SK-N-SH treated with all-trans-retinoic acid at 6 μM for 48 hours (cell line): ENCODE measurements at regions not wholly inside any gene's neighbourhood (a gene's known extent, or its start where the extent isn't known, plus 50 kb on each side); places are given as distances from the start of the nearest gene placed in this dataset.

Source experiments
- ATAC-seq: fragments of 200-7000 bp; cut with Tn5 transposase; 3 replicates; pipeline ENCODE4 v1.9.1; 2020; ENCODE audit warnings: mild to moderate bottlenecking, moderate library complexity
- CREB5 ChIP-seq: fragments of 250-450 bp; sonication (Bioruptor Pico); IDR thresholded peaks from 2 replicates; pipeline ENCODE4 v1.5.1; 2020; ENCODE audit warnings: low read depth, mild to moderate bottlenecking, moderate library complexity
- ESRRG ChIP-seq: fragments of 250-450 bp; sonication (Bioruptor Pico); IDR thresholded peaks from 2 replicates; pipeline ENCODE4 v1.6.1; 2021; ENCODE audit warnings: mild to moderate bottlenecking
- GLIS3 ChIP-seq: fragments of 250-450 bp; sonication (Bioruptor Pico); IDR thresholded peaks from 2 replicates; pipeline ENCODE4 v1.5.0; 2020; ENCODE audit warnings: mild to moderate bottlenecking, moderate library complexity
- ISL1 ChIP-seq: fragments of 250-450 bp; sonication (Bioruptor Pico); IDR thresholded peaks from 2 replicates; pipeline ENCODE4 v2.1.2; 2022; ENCODE audit warnings: mild to moderate bottlenecking, moderate library complexity
- OSR1 ChIP-seq: fragments of 250-450 bp; sonication (Bioruptor Pico); IDR thresholded peaks from 2 replicates; pipeline ENCODE4 v1.8.0; 2022; ENCODE audit warnings: moderate library complexity, mild to moderate bottlenecking, inconsistent platforms
- PPARA ChIP-seq: fragments of 250-450 bp; sonication (Bioruptor Pico); IDR thresholded peaks from 2 replicates; pipeline ENCODE4 v1.5.0; 2020; ENCODE audit warnings: mild to moderate bottlenecking, borderline replicate concordance
- RARB ChIP-seq: fragments of 250-450 bp; sonication (Bioruptor Pico); IDR thresholded peaks from 2 replicates; pipeline ENCODE4 v1.8.0; 2021; ENCODE audit warnings: mild to moderate bottlenecking, moderate library complexity
- SNAI2 ChIP-seq: fragments of 250-450 bp; sonication (Bioruptor Pico); IDR thresholded peaks from 2 replicates; pipeline ENCODE4 v1.5.0; 2020; ENCODE audit warnings: mild to moderate bottlenecking, moderate library complexity
- TSHZ2 ChIP-seq: fragments of 250-450 bp; sonication (Bioruptor Pico); IDR thresholded peaks from 2 replicates; pipeline ENCODE4 v1.5.0; 2020; ENCODE audit warnings: mild to moderate bottlenecking, moderate library complexity
- ZC3H10 ChIP-seq: fragments of 250-450 bp; sonication (Bioruptor Pico); IDR thresholded peaks from 2 replicates; pipeline ENCODE4 v1.5.1; 2021; ENCODE audit warnings: mild to moderate bottlenecking, moderate library complexity
- ZFP3 ChIP-seq: fragments of 250-450 bp; sonication (Bioruptor Pico); IDR thresholded peaks from 2 replicates; pipeline ENCODE4 v1.5.0; 2020; ENCODE audit warnings: mild to moderate bottlenecking, moderate library complexity
- ZNF565 ChIP-seq: fragments of 450-650 bp; formaldehyde crosslinking; conservative IDR thresholded peaks from 2 replicates; pipeline ENCODE4 v1.5.0; 2020; ENCODE audit warnings: low read depth, mild to moderate bottlenecking, moderate library complexity
- ZNF70 ChIP-seq: fragments of 450-650 bp; formaldehyde crosslinking; IDR thresholded peaks from 2 replicates; pipeline ENCODE4 v1.5.0; 2020; ENCODE audit warnings: mild to moderate bottlenecking, moderate library complexity
- ZNF8 ChIP-seq: fragments of 450-650 bp; formaldehyde crosslinking; IDR thresholded peaks from 2 replicates; pipeline ENCODE4 v1.5.0; 2020; ENCODE audit warnings: mild to moderate bottlenecking, moderate library complexity
- TF ChIP-seq, protein P1 (sequence below): fragments of 250-450 bp; sonication (Bioruptor Pico); IDR thresholded peaks from 2 replicates; pipeline ENCODE4 v1.8.0; 2020; ENCODE audit warnings: mild to moderate bottlenecking, moderate library complexity, borderline replicate concordance
- TF ChIP-seq, protein P2 (sequence below): fragments of 250-450 bp; sonication (Bioruptor Pico); IDR thresholded peaks from 2 replicates; pipeline ENCODE4 v1.8.0; 2021; ENCODE audit warnings: low read depth, mild to moderate bottlenecking, moderate library complexity, borderline replicate concordance

DNA sequence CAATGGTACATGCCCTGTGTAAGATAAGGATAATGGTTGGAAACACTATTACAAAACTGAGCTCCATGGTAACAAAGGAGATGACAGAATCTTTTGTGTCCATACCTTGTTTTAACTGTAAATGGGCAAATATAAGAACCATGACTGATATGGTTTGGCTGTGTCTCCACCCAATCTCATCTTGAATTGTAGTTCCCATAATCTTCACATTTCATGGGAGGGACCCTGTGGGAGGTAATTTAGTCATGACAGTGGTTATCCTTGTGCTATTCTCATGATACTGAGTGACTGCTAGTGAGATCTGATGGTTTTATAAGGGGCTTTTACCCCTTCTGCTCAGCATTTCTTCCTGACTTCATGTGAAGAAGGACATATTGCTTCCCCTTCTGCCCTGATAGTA lies 211.7 kb upstream of the RGPD4 start:
- TF ChIP-seq RARB (CRISPR knock-in tag): no peak
- TF ChIP-seq, protein P1, sequence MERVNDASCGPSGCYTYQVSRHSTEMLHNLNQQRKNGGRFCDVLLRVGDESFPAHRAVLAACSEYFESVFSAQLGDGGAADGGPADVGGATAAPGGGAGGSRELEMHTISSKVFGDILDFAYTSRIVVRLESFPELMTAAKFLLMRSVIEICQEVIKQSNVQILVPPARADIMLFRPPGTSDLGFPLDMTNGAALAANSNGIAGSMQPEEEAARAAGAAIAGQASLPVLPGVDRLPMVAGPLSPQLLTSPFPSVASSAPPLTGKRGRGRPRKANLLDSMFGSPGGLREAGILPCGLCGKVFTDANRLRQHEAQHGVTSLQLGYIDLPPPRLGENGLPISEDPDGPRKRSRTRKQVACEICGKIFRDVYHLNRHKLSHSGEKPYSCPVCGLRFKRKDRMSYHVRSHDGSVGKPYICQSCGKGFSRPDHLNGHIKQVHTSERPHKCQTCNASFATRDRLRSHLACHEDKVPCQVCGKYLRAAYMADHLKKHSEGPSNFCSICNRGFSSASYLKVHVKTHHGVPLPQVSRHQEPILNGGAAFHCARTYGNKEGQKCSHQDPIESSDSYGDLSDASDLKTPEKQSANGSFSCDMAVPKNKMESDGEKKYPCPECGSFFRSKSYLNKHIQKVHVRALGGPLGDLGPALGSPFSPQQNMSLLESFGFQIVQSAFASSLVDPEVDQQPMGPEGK (CRISPR knock-in tag): no peak
- TF ChIP-seq PPARA (CRISPR knock-in tag): no peak
- no peak for TF ChIP-seq ZFP3 (CRISPR knock-in tag)
- no peak for TF ChIP-seq TSHZ2
- TF ChIP-seq GLIS3 (CRISPR knock-in tag): no peak
- no peak for TF ChIP-seq SNAI2
- no peak for TF ChIP-seq ZC3H10 (CRISPR knock-in tag)
- TF ChIP-seq OSR1 (CRISPR knock-in tag): no peak
- no peak for ATAC-seq

- no peak for TF ChIP-seq ESRRG (CRISPR knock-in tag)
- ATAC-seq: no peak
These were observed 207.9 kb upstream of the RGPD4 start for GRCh38 chr2:107618769-107619168.

DNA sequence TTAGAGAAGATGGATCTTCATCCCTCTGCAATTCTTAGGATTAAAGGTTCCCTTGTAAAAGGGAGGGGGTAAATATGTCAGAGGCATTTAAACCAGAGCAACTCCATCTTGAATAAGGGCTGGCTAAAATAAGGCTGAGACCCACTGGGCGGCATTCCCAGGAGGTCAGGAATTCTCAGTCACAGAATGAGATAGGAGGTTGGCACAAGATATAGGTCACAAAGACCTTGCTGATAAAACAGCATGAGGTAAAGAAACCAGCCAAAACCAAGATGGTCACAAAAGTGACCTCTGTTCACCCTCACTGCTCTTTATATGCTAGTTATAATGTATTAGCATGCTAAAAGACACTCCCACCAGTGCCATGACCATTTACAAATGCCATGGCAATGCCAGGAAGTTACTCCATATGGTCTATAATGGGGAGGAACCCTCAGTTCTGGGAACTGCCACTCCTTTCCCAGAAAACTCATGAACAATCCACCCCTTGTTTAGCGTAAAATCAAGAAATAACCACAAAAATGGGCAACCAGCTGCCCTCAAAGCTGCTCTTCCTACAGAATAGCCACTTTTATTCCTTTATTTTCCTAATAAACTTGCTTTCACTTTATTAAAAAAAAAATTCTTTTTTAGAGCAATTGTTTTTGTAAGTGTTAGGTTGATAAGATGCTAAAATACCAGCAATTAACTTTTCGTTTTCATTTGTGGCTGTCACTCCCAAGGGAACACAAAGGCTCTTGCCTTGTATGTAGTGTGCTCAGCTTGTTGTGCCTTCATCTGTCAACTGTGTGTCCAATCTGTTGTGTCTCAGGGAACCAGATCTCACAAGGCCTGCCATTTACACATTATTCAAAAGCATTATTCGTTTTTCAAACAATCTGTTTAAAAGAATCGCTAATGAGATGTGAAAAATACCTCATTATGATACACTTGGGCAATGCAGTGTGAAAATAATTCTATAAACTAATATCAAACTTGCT lies 205.2 kb upstream of the RGPD4 start:
- ATAC-seq: no peak
- TF ChIP-seq ZNF8 (CRISPR knock-in tag) (no peak), ISL1 (CRISPR knock-in tag) (no peak), ZNF565 (CRISPR knock-in tag) (no peak), OSR1 (CRISPR knock-in tag) (no peak), RARB (CRISPR knock-in tag) (no peak), CREB5 (CRISPR knock-in tag) (no peak), TSHZ2 (no peak), ZC3H10 (CRISPR knock-in tag) (no peak), ZNF70 (no peak), ZFP3 (CRISPR knock-in tag) (no peak)
- TF ChIP-seq, protein P2, sequence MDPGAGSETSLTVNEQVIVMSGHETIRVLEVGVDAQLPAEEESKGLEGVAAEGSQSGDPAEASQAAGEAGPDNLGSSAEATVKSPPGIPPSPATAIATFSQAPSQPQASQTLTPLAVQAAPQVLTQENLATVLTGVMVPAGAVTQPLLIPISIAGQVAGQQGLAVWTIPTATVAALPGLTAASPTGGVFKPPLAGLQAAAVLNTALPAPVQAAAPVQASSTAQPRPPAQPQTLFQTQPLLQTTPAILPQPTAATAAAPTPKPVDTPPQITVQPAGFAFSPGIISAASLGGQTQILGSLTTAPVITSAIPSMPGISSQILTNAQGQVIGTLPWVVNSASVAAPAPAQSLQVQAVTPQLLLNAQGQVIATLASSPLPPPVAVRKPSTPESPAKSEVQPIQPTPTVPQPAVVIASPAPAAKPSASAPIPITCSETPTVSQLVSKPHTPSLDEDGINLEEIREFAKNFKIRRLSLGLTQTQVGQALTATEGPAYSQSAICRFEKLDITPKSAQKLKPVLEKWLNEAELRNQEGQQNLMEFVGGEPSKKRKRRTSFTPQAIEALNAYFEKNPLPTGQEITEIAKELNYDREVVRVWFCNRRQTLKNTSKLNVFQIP (CRISPR knock-in tag): no peak
